IMR-90 (cell line): ENCODE measurements at regions not wholly inside any gene's neighbourhood (a gene's known extent, or its start where the extent isn't known, plus 50 kb on each side); places are given as distances from the start of the nearest gene placed in this dataset.

Source experiments
- ATAC-seq: fragments of 200-7000 bp; cut with Tn5 transposase; 2 replicates; pipeline ENCODE4 v1.9.1; 2020; ENCODE audit warnings: low read depth, mild to moderate bottlenecking, moderate library complexity
- BruUV-seq: library from RNA; stranded (reverse); fragments of 400-500 nt; replicated peaks from 2 replicates; lab custom pipeline; 2021; lab: Mats Ljungman, UMichigan
- CTCF ChIA-PET: fragments of 300-600 bp; formaldehyde crosslinking; extraction: SDS; loops from one replicate; lab custom pipeline; 2021; ENCODE audit warnings: antibody characterized with exemption; lab: Yijun Ruan, JAX
- POLR2A ChIA-PET: fragments of 300-600 bp; sonication (Branson Sonifier 250); formaldehyde crosslinking; loops from one replicate; lab custom pipeline; 2022; ENCODE audit warnings: antibody characterized with exemption; ENCODE audit not compliant: unreplicated experiment; lab: Charles Lee
- DNase-seq: peaks from one replicate; pipeline ENCODE4 v3.0.0; 2013
- H2AFZ ChIP-seq: replicated peaks from 2 replicates; pipeline ENCODE3; 2013; ENCODE audit warnings: low read length, mild to moderate bottlenecking; ENCODE audit not compliant: poor library complexity
- H2AK5ac ChIP-seq: 2 replicates; pipeline ENCODE4 v1.6.1; 2013; ENCODE audit warnings: low read depth, low read length, inconsistent platforms
- H2AK9ac ChIP-seq: replicated peaks from 2 replicates; pipeline ENCODE3; 2013; ENCODE audit warnings: mild to moderate bottlenecking, low read depth, low read length, moderate library complexity; ENCODE audit not compliant: poor library complexity
- H2BK120ac ChIP-seq: 2 replicates; pipeline ENCODE4 v1.6.1; 2013; ENCODE audit warnings: low read depth, low read length, inconsistent platforms
- H2BK15ac ChIP-seq: 3 replicates; pipeline ENCODE4 v1.6.1; 2013; ENCODE audit warnings: low read depth, low read length, inconsistent platforms
- H2BK20ac ChIP-seq: 2 replicates; pipeline ENCODE4 v1.6.1; 2013; ENCODE audit warnings: low read depth, mild to moderate bottlenecking, inconsistent platforms, low read length, moderate library complexity
- H2BK5ac ChIP-seq: 2 replicates; pipeline ENCODE4 v1.6.1; 2013; ENCODE audit warnings: mild to moderate bottlenecking, low read depth, low read length, inconsistent platforms; ENCODE audit not compliant: poor library complexity, severe bottlenecking
- H3K14ac ChIP-seq: replicated peaks from 2 replicates; pipeline ENCODE4 v1.6.1; 2013; ENCODE audit warnings: low read depth, low read length, inconsistent platforms
- H3K18ac ChIP-seq: 2 replicates; pipeline ENCODE4 v1.6.1; 2013; ENCODE audit warnings: low read depth, low read length, control low read depth
- H3K23ac ChIP-seq: 2 replicates; pipeline ENCODE4 v1.6.1; 2013; ENCODE audit warnings: low read depth, low read length, inconsistent platforms
- H3K27ac ChIP-seq: 2 replicates; pipeline ENCODE4 v1.5.1; 2013; ENCODE audit warnings: mild to moderate bottlenecking, control low read depth, low read length; ENCODE audit not compliant: insufficient read depth
- H3K27me3 ChIP-seq: 2 replicates; pipeline ENCODE4 v1.6.1; 2013; ENCODE audit warnings: low read length; ENCODE audit not compliant: control insufficient read depth, insufficient read depth
- H3K36me3 ChIP-seq: 2 replicates; pipeline ENCODE4 v1.6.1; 2013; ENCODE audit warnings: low read length, mixed read lengths; ENCODE audit not compliant: control insufficient read depth, insufficient read depth
- H3K4ac ChIP-seq: 2 replicates; pipeline ENCODE4 v1.6.1; 2013; ENCODE audit warnings: low read depth, low read length, inconsistent platforms
- H3K4me1 ChIP-seq: 2 replicates; pipeline ENCODE4 v1.6.1; 2013; ENCODE audit warnings: low read length, mixed read lengths; ENCODE audit not compliant: control insufficient read depth, insufficient read depth
- H3K4me2 ChIP-seq: 2 replicates; pipeline ENCODE4 v1.6.1; 2013; ENCODE audit warnings: low read depth, mild to moderate bottlenecking, control low read depth, low read length, moderate library complexity
- H3K4me3 ChIP-seq: 2 replicates; pipeline ENCODE4 v1.5.1; 2013; ENCODE audit warnings: low read depth, mild to moderate bottlenecking, control low read depth, low read length, moderate library complexity; ENCODE audit not compliant: insufficient read depth
- H3K56ac ChIP-seq: 2 replicates; pipeline ENCODE4 v1.6.1; 2013; ENCODE audit warnings: low read length, inconsistent platforms; ENCODE audit not compliant: insufficient read depth; ENCODE audit errors: extremely low read depth
- H3K79me1 ChIP-seq, 2 experiments: 2 replicates each; pipeline ENCODE4 v1.6.1; 2013; ENCODE audit warnings: low read length in 2 of 2, inconsistent platforms in 1 of 2, low read depth in 1 of 2
- H3K9ac ChIP-seq: 2 replicates; pipeline ENCODE4 v1.6.1; 2013; ENCODE audit warnings: low read depth, low read length, control low read depth
- H3K9me1 ChIP-seq: 2 replicates; pipeline ENCODE4 v1.6.1; 2013; ENCODE audit warnings: low read length, inconsistent platforms; ENCODE audit not compliant: insufficient read depth
- H3K9me3 ChIP-seq: 2 replicates; pipeline ENCODE4 v1.6.1; 2013; ENCODE audit warnings: low read length; ENCODE audit not compliant: control insufficient read depth, insufficient read depth
- H4K20me1 ChIP-seq: 2 replicates; pipeline ENCODE4 v1.6.1; 2013; ENCODE audit warnings: low read length, inconsistent platforms; ENCODE audit not compliant: insufficient read depth
- H4K5ac ChIP-seq: 2 replicates; pipeline ENCODE4 v1.6.1; 2013; ENCODE audit warnings: mild to moderate bottlenecking, low read depth, low read length, control low read depth
- H4K8ac ChIP-seq, 2 experiments: 2 replicates each; pipeline ENCODE4 v1.6.1; 2013; ENCODE audit warnings: low read depth in 2 of 2, low read length in 2 of 2, control low read depth in 1 of 2, inconsistent platforms in 1 of 2
- H4K91ac ChIP-seq: 2 replicates; pipeline ENCODE4 v1.6.1; 2013; ENCODE audit warnings: low read depth, low read length, inconsistent platforms; ENCODE audit not compliant: insufficient read depth
- CEBPB ChIP-seq: IDR thresholded peaks from 2 replicates; pipeline ENCODE4 v1.6.1; 2012; ENCODE audit warnings: low read depth, low read length, improper control_type of control experiment
- CHD1 ChIP-seq: IDR thresholded peaks from 2 replicates; pipeline ENCODE4 v1.6.1; 2012; ENCODE audit warnings: low read depth, low read length, improper control_type of control experiment
- FOS ChIP-seq: fragments of 150-350 bp; IDR thresholded peaks from 2 replicates; pipeline ENCODE4 v1.6.1; 2016; ENCODE audit warnings: low read depth, low read length
- MAFK ChIP-seq: IDR thresholded peaks from 2 replicates; pipeline ENCODE4 v1.6.1; 2012; ENCODE audit warnings: low read depth, low read length, improper control_type of control experiment
- MAZ ChIP-seq: IDR thresholded peaks from 2 replicates; pipeline ENCODE4 v1.6.1; 2012; ENCODE audit warnings: low read depth, mild to moderate bottlenecking, low read length, improper control_type of control experiment, moderate library complexity, borderline replicate concordance
- MXI1 ChIP-seq: IDR thresholded peaks from 2 replicates; pipeline ENCODE4 v1.6.1; 2012; ENCODE audit warnings: low read depth, mild to moderate bottlenecking, low read length, moderate library complexity, borderline replicate concordance
- NFE2L2 ChIP-seq: fragments of 150-350 bp; IDR thresholded peaks from 2 replicates; pipeline ENCODE4 v1.6.1; 2016; ENCODE audit warnings: low read depth, mild to moderate bottlenecking, low read length
- RAD21 ChIP-seq: IDR thresholded peaks from 2 replicates; pipeline ENCODE4 v1.6.1; 2012; ENCODE audit warnings: low read length, improper control_type of control experiment
- RCOR1 ChIP-seq: IDR thresholded peaks from 2 replicates; pipeline ENCODE4 v1.6.1; 2012; ENCODE audit warnings: mild to moderate bottlenecking, low read length, improper control_type of control experiment; ENCODE audit not compliant: insufficient replicate concordance
- RFX5 ChIP-seq: IDR thresholded peaks from 2 replicates; pipeline ENCODE4 v1.8.0; 2012; ENCODE audit warnings: low read depth, mild to moderate bottlenecking, low read length, moderate library complexity
- SMC3 ChIP-seq: fragments of 150-350 bp; IDR thresholded peaks from 2 replicates; pipeline ENCODE4 v1.6.1; 2016; ENCODE audit warnings: low read depth, mild to moderate bottlenecking, antibody characterized with exemption, low read length, moderate library complexity
- WGBS, 2 experiments: methylation state at CpG; one replicate each; pipeline versions ENCODE4 v1.1.5 to v1.1.7; 2013; ENCODE audit warnings: missing lambda C conversion rate in 2 of 2; ENCODE audit not compliant: insufficient read length in 1 of 2; ENCODE audit errors: extremely low coverage in 2 of 2; 5-methylcytosine and 5-hydroxymethylcytosine counted together
- dilution Hi-C: fragments of 300-500 bp; cut with HindIII; formaldehyde crosslinking; loops from one replicate; pipeline ENCODE4 v1.14.3; 2018; ENCODE audit warnings: low sequenced_read_pairs; ENCODE audit not compliant: unreplicated experiment
- in situ Hi-C: fragments of 300-500 bp; cut with MboI; formaldehyde crosslinking; loops from 3 replicates; pipeline ENCODE4 v1.14.3; 2019; ENCODE audit warnings: low sequenced_read_pairs, inconsistent platforms, mixed read lengths
- intact Hi-C: fragments of 100-400 bp; cut with micrococcal nuclease; formaldehyde crosslinking; loops from 2 replicates; pipeline ENCODE4 v1.10.0; 2022
- TF ChIP-seq, protein P1 (sequence below): fragments of 150-350 bp; IDR thresholded peaks from 2 replicates; pipeline ENCODE4 v1.6.1; 2017; ENCODE audit warnings: mild to moderate bottlenecking, antibody characterized with exemption, low read length, low read depth
- TF ChIP-seq, protein P2 (sequence below): conservative IDR thresholded peaks from 2 replicates; pipeline ENCODE4 v1.5.1; 2012; ENCODE audit warnings: mild to moderate bottlenecking, low read depth, low read length, improper control_type of control experiment
- TF ChIP-seq, protein P3 (sequence below): fragments of 150-350 bp; IDR thresholded peaks from 2 replicates; pipeline ENCODE4 v1.6.1; 2016; ENCODE audit warnings: low read depth, mild to moderate bottlenecking, low read length, moderate library complexity, borderline replicate concordance

GRCh38 chr11:38971141-38971540 is 2373.1 kb upstream of the RAG2 start:
- H4K20me1 ChIP-seq: no peaks in the 10 kb centered on the region
- no peak overlapping the region for H4K5ac ChIP-seq
- H2BK15ac ChIP-seq: no peak overlapping the region
- no TSS peak for BruUV-seq
- no peaks in the 10 kb centered on the region for H3K36me3 ChIP-seq
- H4K8ac ChIP-seq: no peak overlapping the region
- no peak overlapping the region for H3K56ac ChIP-seq
- in situ Hi-C loops (no loop called here), dilution Hi-C loops (no loop called here), intact Hi-C loops (no loop called here)
- no peaks in the 10 kb centered on the region for H3K79me1 ChIP-seq
- no peak overlapping the region for H3K9ac ChIP-seq
- WGBS, 2 experiments: no CpG with 5 or more reads among the region's 6 CpGs
- no peak for TF ChIP-seq MXI1
- no peak for TF ChIP-seq FOS
- TF ChIP-seq RCOR1: no peak
- TF ChIP-seq, protein P1, sequence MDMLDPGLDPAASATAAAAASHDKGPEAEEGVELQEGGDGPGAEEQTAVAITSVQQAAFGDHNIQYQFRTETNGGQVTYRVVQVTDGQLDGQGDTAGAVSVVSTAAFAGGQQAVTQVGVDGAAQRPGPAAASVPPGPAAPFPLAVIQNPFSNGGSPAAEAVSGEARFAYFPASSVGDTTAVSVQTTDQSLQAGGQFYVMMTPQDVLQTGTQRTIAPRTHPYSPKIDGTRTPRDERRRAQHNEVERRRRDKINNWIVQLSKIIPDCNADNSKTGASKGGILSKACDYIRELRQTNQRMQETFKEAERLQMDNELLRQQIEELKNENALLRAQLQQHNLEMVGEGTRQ: no peak
- TF ChIP-seq, protein P2, sequence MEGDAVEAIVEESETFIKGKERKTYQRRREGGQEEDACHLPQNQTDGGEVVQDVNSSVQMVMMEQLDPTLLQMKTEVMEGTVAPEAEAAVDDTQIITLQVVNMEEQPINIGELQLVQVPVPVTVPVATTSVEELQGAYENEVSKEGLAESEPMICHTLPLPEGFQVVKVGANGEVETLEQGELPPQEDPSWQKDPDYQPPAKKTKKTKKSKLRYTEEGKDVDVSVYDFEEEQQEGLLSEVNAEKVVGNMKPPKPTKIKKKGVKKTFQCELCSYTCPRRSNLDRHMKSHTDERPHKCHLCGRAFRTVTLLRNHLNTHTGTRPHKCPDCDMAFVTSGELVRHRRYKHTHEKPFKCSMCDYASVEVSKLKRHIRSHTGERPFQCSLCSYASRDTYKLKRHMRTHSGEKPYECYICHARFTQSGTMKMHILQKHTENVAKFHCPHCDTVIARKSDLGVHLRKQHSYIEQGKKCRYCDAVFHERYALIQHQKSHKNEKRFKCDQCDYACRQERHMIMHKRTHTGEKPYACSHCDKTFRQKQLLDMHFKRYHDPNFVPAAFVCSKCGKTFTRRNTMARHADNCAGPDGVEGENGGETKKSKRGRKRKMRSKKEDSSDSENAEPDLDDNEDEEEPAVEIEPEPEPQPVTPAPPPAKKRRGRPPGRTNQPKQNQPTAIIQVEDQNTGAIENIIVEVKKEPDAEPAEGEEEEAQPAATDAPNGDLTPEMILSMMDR: no peak
- TF ChIP-seq RFX5: no peak
- no peak for TF ChIP-seq NFE2L2
- TF ChIP-seq MAFK: no peak
- TF ChIP-seq, protein P3, sequence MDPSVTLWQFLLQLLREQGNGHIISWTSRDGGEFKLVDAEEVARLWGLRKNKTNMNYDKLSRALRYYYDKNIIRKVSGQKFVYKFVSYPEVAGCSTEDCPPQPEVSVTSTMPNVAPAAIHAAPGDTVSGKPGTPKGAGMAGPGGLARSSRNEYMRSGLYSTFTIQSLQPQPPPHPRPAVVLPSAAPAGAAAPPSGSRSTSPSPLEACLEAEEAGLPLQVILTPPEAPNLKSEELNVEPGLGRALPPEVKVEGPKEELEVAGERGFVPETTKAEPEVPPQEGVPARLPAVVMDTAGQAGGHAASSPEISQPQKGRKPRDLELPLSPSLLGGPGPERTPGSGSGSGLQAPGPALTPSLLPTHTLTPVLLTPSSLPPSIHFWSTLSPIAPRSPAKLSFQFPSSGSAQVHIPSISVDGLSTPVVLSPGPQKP: no peak
- TF ChIP-seq RAD21: no peak
- TF ChIP-seq MAZ: no peak
- TF ChIP-seq CEBPB: no peak
- TF ChIP-seq CHD1: no peak
- no peak for TF ChIP-seq SMC3
- no peak overlapping the region for H3K14ac ChIP-seq
- no peak overlapping the region for H2AK9ac ChIP-seq
- H3K4me1 ChIP-seq: no peaks in the 10 kb centered on the region
- no peak overlapping the region for H2BK120ac ChIP-seq
- ChIA-PET POLR2A (no interaction called here), CTCF (no interaction called here)
- DNase-seq (no peak), ATAC-seq (no peak)
- no peak overlapping the region for H3K27ac ChIP-seq
- no peak overlapping the region for H2BK5ac ChIP-seq
- H3K9me3 ChIP-seq: peaks cover 2% of the 10 kb centered on the region; the same call in 1 of the 2 replicates
- H3K4ac ChIP-seq: no peak overlapping the region
- no peak overlapping the region for H4K91ac ChIP-seq
- no peak overlapping the region for H3K18ac ChIP-seq
- H2BK20ac ChIP-seq: no peak overlapping the region
- no peak overlapping the region for H3K23ac ChIP-seq
- no peak overlapping the region for H2AK5ac ChIP-seq
- H3K4me2 ChIP-seq: no peak overlapping the region
- no peak overlapping the region for H2AFZ ChIP-seq
- no peaks in the 10 kb centered on the region for H3K27me3 ChIP-seq
- no peak overlapping the region for H3K4me3 ChIP-seq
- no peaks in the 10 kb centered on the region for H3K9me1 ChIP-seq
